HG03159 (cell line): ENCODE measurements at regions not wholly inside any gene's neighbourhood (a gene's known extent, or its start where the extent isn't known, plus 50 kb on each side); places are given as distances from the start of the nearest gene placed in this dataset.
"Not testable (repeated sequence)": the region's sequence is repeated elsewhere in the genome, so short reads cannot be mapped to it uniquely, and the experiment has no call there.

ENCODE experiments used
- ATAC-seq: cut with Tn5 transposase; IDR thresholded peaks from one replicate; pipeline ENCODE4 v1.9.1; 2021; ENCODE audit warnings: mild to moderate bottlenecking, moderate library complexity; ENCODE audit not compliant: unreplicated experiment

DNA sequence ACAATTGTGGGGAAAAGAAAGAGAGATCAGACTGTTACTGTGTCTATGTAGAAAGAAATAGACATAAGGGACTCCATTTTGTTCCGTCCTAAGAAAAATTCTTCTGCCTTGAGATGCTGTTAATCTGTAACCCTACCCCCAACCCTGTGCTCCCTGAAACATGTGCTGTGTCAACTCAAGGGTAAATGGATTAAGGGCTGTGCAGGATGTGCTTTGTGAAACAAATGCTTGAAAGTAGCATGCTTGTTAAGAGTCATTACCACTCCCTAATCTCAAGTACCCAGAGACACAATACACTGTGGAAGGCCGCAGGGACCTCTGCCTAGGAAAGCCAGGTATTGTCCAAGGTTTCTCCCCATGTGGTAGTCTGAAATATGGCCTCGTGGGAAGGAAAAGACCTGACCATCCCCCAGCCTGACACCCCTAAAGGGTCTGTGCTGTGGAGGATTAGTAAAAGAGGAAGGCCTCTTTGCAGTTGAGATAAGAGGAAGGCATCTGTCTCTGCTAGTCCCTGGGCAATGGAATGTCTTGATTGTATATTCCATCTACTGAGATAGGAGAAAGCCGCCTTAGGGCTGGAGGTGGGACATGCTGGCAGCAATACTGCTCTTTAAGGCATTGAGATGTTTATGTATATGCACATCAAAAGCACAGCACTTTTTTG, 695.9 kb upstream of the ADGRL4 start:
- not testable (repeated sequence) for ATAC-seq

DNA sequence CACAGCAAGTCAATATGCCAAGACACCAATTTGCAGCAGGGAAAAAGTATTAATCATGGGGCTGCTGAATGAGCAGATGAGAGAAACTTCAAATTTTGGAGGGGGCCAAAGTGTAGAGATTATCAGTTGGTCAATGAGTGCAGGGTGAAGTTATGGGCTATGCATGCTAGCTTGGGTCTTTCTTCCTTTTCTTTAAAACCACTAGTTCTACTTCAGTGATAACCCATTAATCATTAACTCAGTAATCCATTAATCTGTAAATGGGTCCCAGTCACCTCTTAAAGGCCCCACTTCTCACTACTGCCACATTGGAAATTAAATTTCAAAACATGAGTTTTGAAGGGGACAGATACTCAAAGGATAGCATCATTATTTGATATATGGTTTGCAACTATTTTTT, 688.6 kb upstream of the ADGRL4 start:
- peak; percentile 95 for ATAC-seq

- ATAC-seq = peak; percentile 58
Observed at GRCh38 chr1:79694241-79694640, 687.7 kb upstream of the ADGRL4 start.

DNA sequence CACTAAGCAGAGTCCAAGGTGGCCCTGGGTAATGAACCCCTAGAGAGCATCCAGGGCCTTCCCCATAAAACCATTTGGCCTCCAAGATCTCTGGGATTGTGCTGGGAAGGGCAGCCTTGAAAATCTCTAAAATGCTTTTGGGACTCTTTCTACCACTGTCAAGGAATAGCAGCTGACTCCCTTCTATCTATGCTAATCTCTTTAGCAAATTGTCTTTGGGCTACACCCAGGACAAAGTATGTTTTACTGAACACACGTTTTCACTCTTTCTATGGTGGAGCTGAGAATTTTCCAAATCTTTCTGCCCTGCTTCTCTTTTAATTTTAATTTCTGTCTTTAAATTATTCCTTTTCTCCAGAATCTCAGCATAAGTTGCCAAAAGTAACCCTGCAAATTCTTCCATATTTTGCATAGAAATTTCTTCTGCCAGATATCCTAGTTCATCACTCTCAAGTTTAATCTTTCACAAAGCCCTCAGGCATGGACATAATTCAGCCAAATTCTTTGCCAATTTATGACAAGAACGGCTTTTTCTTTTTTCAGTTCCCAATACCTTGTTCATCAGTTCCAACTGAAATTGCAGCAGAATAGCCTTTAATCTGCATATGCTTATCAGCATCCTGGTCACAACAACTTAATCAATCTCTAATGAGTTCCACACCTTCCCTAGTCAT, 687.0 kb upstream of the ADGRL4 start:
- no peak for ATAC-seq

DNA sequence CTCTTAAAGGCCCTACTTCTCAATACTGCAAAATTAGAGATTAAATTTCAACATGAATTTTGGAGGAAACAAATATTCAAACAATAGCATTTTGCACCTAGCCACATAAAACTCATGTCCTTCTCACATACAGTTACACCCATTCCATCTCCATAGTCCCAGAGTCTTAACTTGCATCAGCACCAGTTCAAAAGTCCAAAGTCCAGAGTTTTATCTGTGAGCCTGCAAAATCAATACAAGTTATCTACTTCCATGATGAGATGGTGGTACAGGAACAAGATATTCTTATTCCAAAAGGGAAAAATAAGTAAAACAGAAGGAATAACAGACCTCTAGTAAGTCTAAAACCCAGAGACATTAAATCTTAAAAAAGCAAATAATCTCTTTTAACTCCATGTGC, 686.0 kb upstream of the ADGRL4 start:
- ATAC-seq = no peak

DNA sequence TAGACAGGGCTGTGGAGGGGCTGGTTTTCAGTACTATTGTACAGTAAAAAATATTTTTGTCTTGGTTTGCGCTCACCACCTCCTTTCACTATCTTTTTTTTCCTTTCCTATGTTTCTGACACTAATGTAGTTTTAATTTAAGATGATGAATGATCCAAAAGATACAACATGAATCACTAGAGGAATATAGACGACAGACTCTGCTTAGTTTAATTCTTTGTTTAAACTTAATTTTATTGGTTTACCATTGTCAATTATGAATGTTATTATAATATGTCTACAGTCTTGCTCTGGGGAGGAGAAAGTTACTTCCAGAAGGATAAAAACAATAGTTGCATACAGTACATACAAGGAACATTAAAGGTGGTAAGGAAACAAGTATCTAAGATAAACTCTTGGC, 682.4 kb upstream of the ADGRL4 start:
- no peak for ATAC-seq

- no peak for ATAC-seq
Observed at GRCh38 chr1:79683420-79683819, 676.9 kb upstream of the ADGRL4 start.

DNA sequence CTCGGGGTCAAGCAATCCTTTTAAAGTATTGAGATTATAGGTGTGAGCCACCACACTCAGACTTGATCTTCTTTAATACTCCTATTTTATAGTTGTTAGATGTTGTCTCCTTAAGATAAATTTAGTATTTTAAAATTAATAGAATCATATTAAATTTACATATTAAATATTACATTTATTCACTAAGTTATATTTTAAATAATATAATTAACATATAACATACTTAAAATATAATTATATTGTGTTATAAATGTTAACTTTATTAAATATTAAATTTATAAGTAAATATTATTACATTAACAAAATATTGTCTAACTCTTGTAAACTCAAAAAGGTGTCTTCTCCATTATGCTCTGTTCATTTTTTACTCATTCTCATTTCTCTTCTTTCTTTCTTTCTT, 675.9 kb upstream of the ADGRL4 start:
- no peak for ATAC-seq

DNA sequence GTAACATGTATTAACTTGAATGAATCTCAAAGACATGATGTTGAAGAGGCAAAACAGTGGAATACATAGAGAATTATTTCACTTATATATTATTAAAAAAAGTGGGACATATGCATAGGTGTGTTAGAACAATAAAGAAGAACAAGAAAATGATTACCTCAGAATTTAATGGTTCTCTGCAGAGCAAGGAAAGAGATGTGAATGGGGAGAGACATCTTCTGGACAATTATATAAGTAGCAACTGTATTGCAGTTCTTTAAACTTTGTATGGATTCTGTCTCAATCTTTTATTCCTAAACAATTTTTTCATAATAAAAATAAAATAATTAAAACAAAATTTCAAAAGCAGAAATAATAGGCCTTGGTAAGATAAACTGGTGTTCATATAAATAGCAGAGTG, 674.9 kb upstream of the ADGRL4 start:
- ATAC-seq = no peak

DNA sequence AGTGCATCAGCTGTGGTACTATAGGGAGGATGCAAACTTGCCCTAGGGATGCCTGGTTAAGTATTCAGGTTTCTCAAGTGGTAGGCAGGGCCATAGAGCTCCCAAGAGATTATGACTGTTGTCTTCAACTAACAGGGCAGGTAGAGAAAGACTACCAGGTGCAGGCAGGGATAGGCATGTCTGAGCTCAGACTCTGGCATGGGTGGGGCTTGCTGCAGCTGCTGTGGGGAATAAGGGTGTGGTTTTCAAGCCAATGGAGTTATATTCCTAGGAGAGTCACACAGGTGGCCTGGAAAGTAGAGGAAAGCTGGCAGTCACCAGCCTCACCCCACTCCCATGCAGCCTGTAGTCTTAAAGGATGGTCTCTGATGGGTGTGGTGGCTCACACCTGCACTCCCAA, 673.4 kb upstream of the ADGRL4 start:
- ATAC-seq = no peak

GRCh38 chr1:79667848-79668696, 661.5 kb upstream of the ADGRL4 start:
- peak; percentile 93 for ATAC-seq

- ATAC-seq = no peak
Observed at GRCh38 chr1:79667166-79667565, 660.6 kb upstream of the ADGRL4 start.

DNA sequence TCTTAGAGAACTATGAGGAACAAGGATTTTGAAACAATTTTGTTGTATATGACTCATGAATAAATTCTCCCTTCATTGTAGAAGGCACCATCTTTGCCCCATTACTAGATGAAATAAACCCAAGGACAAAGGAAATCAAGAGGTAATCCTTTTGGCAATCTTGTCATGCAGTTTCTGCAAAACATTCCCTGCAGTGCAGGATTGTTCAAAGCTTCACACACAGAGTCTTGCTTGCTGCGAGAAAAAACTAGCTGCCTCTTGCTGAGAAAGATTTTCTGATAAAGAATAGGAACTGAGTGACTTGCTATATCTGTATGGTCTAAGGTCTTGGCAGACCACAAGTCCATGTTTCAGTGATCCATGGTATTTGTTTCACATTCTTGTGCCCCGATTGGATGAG, 657.4 kb upstream of the ADGRL4 start:
- ATAC-seq = no peak

- no peak for ATAC-seq
Observed at GRCh38 chr1:79662596-79662995, 656.1 kb upstream of the ADGRL4 start.

DNA sequence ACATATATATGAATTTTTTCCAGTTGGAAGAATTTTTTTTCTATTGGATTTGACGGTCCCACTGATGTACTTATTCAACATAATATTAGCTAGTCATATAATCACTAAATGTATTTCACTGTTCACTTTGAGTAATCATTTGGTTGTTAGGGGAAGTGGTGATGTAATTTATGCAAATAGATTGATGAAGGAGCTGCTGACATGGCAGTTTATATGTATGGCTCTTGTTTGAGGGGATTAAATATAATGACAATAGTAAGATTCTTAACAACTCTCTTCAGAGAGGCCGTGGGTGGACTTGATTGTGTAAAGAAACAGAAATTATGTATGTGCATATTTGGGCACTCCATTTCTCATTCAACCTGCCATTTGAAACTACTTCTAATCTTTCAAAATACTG, 653.6 kb upstream of the ADGRL4 start:
- peak; percentile 82 for ATAC-seq

DNA sequence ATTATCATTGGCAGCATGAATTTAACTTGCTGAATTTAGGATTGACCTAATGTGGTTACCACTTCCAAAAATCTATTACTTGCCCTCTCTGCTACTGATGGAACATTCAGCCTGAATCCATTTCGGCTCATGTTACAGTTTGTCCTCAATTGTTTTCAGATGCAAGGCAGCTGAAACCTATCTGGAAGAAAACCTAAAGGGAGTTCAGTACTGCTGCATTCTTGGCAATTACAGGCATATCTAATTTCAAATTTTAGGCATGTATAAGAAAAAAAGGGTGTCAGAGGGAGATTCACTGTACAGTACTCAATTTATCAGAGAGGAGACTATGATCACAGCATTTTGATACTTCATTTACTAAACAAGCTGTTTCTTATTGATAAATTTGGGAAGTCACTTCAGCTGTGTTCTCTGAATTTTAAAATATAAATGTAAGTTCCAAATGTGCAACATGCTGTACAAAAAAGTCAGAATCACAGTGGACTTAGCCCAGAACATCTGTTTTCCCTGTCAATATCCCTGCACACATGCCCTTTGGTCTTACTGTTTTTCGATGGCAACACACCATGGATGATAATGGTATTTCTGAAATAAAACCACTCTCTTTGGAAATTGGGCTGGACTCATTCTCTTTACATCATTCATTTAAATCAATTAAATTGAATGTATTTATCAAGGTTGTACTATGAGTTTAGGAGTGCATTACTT, 651.6 kb upstream of the ADGRL4 start:
- no peak for ATAC-seq

DNA sequence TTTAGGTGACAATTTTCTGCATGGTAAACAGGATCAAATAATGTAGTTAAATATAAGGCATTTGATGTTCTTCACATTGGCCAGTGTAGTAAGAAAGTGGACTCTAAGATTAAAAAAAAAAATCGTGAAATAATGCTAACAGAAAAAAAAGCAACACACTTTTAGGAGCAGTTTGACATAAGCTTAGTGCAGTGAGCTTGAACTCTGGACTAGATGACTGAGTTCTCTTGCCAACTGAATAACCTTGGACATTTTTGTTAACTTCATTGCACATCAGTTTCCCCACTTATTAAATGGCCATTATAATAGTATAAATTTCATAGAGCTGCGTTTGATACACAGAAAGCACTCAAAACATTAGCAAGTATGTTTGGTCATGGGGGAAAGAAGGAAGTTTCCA, 649.3 kb upstream of the ADGRL4 start:
- ATAC-seq = no peak

DNA sequence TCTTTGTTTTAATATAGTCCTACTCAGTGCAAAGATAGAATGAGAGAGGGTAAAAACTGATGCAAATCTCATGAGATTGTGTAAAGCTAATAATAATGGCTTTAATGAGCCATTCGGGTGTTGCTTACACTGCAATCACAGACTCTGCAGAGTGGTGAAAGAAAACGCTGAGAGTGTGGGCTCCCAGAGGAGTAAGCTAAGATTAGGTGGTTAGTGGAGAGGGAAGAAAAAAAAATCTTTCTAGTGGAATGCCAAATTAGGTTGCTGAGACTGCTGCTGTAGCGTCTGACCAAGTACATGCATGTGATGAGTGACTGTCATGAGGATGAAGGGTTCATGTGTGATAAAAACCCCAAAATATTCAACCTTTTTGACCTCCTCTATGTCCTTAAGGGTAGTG, 645.9 kb upstream of the ADGRL4 start:
- ATAC-seq = no peak

DNA sequence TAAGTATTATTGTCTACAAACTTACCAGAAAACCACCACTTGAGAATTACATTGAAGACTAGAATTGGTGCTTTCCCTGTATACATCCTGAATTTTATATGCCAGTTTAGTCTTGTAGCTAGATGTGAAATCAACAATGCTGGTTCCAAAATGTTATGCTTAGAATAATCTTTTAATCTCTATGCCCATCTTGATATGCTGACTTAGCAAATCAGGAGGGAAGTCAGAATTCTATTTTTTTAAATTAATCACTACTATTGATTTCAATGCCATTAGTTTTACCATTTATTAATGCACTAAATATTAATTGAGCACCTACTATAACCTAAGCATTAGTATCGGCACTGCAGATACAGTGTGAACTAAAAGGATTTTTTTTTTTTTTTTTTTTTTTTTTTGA, 641.6 kb upstream of the ADGRL4 start:
- ATAC-seq = no peak

GRCh38 chr1:79646880-79647279, 640.4 kb upstream of the ADGRL4 start:
- no peak for ATAC-seq

- ATAC-seq = peak; percentile 99
Observed at GRCh38 chr1:79638382-79638781, 631.9 kb upstream of the ADGRL4 start.
